ENCODE measurements at regions not wholly inside any gene's neighbourhood (a gene's known extent, or its start where the extent isn't known, plus 50 kb on each side); places are given as distances from the start of the nearest gene placed in this dataset.
"Not testable (repeated sequence)": the region's sequence is repeated elsewhere in the genome, so short reads cannot be mapped to it uniquely, and the experiment has no call there.

- no peak for DNase-seq
Observed at GRCh38 chr1:14270821-14271220, 327.7 kb upstream of the KAZN start.

GRCh38 chr1:14273811-14274210, 324.7 kb upstream of the KAZN start:
- no peak for DNase-seq

DNA sequence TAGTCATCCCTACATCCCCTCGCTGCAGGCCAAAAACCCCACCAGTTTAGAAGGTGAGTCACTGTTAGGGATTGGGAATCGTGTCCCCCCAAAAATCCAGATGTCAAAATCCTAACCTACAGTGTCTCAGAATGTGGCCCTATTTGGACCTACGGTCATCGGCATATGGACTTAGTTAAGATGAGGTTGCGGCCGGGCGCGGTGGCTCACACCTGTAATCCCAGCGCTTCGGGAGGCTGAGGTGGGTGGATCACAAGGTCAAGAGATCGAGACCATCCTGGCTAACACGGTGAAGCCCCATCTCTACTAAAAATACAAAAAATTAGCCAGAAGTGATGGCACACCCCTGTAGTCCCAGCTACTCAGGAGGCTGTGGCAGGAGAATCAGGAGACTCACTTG, 318.6 kb upstream of the KAZN start:
- DNase-seq: not testable (repeated sequence)

GRCh38 chr1:14280909-14281308, 317.6 kb upstream of the KAZN start:
- no peak for DNase-seq

GRCh38 chr1:14281412-14281811, 317.1 kb upstream of the KAZN start:
- no peak for DNase-seq

GRCh38 chr1:14282707-14283106, 315.8 kb upstream of the KAZN start:
- no peak for DNase-seq

DNA sequence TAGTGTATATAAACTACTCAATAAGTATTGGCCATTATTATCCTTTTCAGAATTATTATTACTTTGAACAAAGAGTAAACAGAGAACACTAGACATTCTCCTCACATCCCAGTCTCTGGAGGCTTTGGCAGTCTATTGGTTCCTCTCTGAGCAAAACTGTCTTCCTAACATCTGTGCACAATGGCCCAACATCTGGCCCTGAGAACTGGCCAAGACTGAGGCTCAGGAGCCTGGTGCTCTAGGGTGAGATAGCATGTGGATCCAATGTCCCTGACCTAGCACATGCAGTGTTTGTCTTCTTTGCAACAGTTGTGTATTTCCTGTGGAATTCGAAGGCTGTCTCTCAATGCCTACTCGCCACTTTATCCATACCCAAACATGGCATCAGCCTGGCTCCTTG, 313.2 kb upstream of the KAZN start:
- DNase-seq: no peak

- DNase-seq: not testable (repeated sequence)
Observed at GRCh38 chr1:14291182-14291581, 307.3 kb upstream of the KAZN start.

- no peak for DNase-seq
Observed at GRCh38 chr1:14292520-14292919, 306.0 kb upstream of the KAZN start.

GRCh38 chr1:14294006-14294405, 304.5 kb upstream of the KAZN start:
- no peak for DNase-seq

GRCh38 chr1:14294860-14295536, 303.5 kb upstream of the KAZN start:
- no peak for DNase-seq

- DNase-seq: no peak
Observed at GRCh38 chr1:14296795-14297194, 301.7 kb upstream of the KAZN start.

GRCh38 chr1:14297356-14297755, 301.1 kb upstream of the KAZN start:
- DNase-seq: no peak

DNA sequence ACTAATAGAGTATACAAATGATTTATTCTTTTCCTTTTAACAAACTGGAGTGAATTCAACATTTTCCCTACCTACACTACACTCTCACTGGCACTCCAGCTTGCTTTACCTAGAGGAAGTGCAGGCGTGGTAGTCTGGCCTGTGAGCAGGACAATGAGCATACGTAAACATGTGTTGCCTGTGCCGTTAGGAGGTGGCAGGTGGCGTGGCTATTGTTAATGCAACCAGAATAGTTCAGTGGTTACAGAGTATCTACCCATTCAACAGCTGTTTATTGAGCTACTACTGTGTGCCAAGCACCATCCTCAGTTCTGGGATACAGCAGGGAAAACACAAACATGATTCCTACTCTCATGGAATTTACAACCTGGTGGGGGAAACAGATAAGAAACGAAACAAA, 299.7 kb upstream of the KAZN start:
- DNase-seq: no peak

GRCh38 chr1:14300991-14301703, 297.3 kb upstream of the KAZN start:
- DNase-seq: no peak

GRCh38 chr1:14301704-14302024, 296.8 kb upstream of the KAZN start:
- DNase-seq: no peak

GRCh38 chr1:14302025-14302424, 296.5 kb upstream of the KAZN start:
- no peak for DNase-seq

GRCh38 chr1:14303011-14303410, 295.5 kb upstream of the KAZN start:
- DNase-seq: no peak

GRCh38 chr1:14304381-14304865, 294.1 kb upstream of the KAZN start:
- DNase-seq: no peak

GRCh38 chr1:14308460-14308859, 290.0 kb upstream of the KAZN start:
- DNase-seq: no peak

DNA sequence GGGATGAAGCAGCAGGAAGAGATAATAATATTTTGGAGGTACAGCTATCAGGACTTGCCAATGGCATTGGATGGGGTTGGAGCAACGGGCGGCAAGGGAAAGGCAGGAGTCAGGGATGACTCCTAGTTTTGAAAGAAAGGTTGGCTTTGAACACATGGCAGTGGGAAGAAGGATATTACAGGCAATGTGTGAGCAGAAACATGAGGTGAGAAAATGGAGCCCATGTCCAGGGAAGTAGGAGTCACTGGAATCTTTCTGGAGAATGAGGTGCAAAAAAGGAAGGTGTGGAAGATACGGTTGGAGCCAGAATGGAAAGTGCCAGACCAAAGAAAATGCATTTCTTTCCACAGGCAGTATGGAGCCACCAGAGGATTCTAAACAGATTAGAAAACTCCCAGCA, 288.5 kb upstream of the KAZN start:
- DNase-seq: no peak

DNA sequence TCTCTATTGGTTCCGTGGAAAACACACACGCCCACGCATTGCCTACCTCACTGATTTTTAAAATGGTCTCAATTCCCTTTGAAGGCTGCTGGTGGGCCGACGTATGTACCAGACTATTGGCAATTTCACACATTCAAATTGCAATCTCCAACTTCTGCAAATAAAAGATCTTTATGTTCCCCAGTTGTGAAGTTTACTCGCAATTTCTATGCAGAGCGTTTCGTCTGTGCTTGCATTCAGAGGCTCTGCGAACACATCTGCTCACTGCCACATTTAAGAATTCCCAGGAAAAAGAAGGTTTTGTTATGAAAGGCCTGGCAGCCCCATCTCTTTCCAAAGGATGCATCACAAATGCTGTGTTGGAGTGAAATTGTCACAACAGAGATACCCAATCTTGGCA, 288.0 kb upstream of the KAZN start:
- DNase-seq: no peak

GRCh38 chr1:14313731-14314431, 284.6 kb upstream of the KAZN start:
- no peak for DNase-seq

DNA sequence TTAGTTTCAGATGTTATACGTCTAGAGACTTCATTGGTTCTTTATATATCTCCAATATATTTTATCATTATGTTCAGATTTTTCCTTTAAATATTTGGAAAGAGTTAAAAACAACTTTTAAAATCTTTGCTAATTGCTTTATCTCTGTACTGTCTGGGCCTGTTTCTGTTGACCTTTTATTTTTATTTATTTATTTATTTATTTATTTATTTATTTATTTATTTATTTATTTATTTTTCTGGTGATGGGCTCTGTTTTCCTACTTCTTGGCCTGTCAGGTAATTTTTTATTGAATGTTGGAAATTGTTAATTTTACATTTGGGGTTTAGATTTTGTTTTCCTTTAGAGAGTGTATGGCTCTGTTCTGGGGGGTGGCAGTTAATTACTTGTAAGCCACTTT, 279.7 kb upstream of the KAZN start:
- DNase-seq: no peak
